ENCODE measurements at regions not wholly inside any gene's neighbourhood (a gene's known extent, or its start where the extent isn't known, plus 50 kb on each side); places are given as distances from the start of the nearest gene placed in this dataset.

- no peak for TF ChIP-seq CTCF (conservative IDR thresholded peaks at IDR 0.05)
- TF ChIP-seq EZH2 (IDR thresholded peaks at IDR 0.05; ENCODE audit: low read depth), result no peak
These were observed 694.1 kb downstream of the TOX3 start for GRCh38 chr16:51852892-51853291.
